ENCODE measurements at regions not wholly inside any gene's neighbourhood (a gene's known extent, or its start where the extent isn't known, plus 50 kb on each side); places are given as distances from the start of the nearest gene placed in this dataset.

GRCh38 chr15:95287720-95288103, 1042.8 kb upstream of the NR2F2 start:
- WGBS = 87% methylated on average over 9 of the region's 9 CpGs
- intact Hi-C loops (cut with DNase I) = no loop called here

GRCh38 chr15:95288626-95289025, 1041.9 kb upstream of the NR2F2 start:
- no peak overlapping the region for H3K27ac ChIP-seq
- H3K4me1 ChIP-seq (replicated peaks) = peaks cover 3% of the 10 kb centered on the region
- 95% methylated on average over 1 of the region's 1 CpG for WGBS
- no peak overlapping the region for H3K4me3 ChIP-seq
- no peaks in the 10 kb centered on the region for H3K9me3 ChIP-seq
- intact Hi-C loops (cut with DNase I) = no loop called here
- H3K27me3 ChIP-seq (replicated peaks; ENCODE audit: insufficient read depth) = no peaks in the 10 kb centered on the region
- DNase-seq (ENCODE audit: low spot score) = no peak
- TF ChIP-seq POLR2A (IDR thresholded peaks at IDR 0.05) (no peak), POLR2AphosphoS5 (IDR thresholded peaks at IDR 0.05) (no peak), CTCF (IDR thresholded peaks at IDR 0.05) (no peak)
- H3K36me3 ChIP-seq = no peaks in the 10 kb centered on the region

More at GRCh38 chr15:95287720-95288103, 1042.8 kb upstream of the NR2F2 start:
- no peak for TF ChIP-seq POLR2A (IDR thresholded peaks at IDR 0.05)
- TF ChIP-seq POLR2AphosphoS5 (IDR thresholded peaks at IDR 0.05) = no peak
- no peak for TF ChIP-seq CTCF (IDR thresholded peaks at IDR 0.05)
- no peaks in the 10 kb centered on the region for H3K27me3 ChIP-seq (replicated peaks; ENCODE audit: insufficient read depth)
- H3K27ac ChIP-seq = no peak overlapping the region
- H3K4me3 ChIP-seq = no peak overlapping the region
- no peak for DNase-seq (ENCODE audit: low spot score)
- H3K9me3 ChIP-seq = no peaks in the 10 kb centered on the region
- no peaks in the 10 kb centered on the region for H3K36me3 ChIP-seq
- H3K4me1 ChIP-seq (replicated peaks) = peaks cover under 1% of the 10 kb centered on the region

- Histone ChIP-seq H3K4me3 (no peak overlapping the region), H3K9me3 (no peaks in the 10 kb centered on the region), H3K36me3 (no peaks in the 10 kb centered on the region), H3K4me1 (replicated peaks) (peaks cover 3% of the 10 kb centered on the region), H3K27me3 (replicated peaks; ENCODE audit: insufficient read depth) (no peaks in the 10 kb centered on the region), H3K27ac (no peak overlapping the region)
- TF ChIP-seq POLR2AphosphoS5 (IDR thresholded peaks at IDR 0.05) = no peak
- TF ChIP-seq CTCF (IDR thresholded peaks at IDR 0.05) = no peak
- no peak for TF ChIP-seq POLR2A (IDR thresholded peaks at IDR 0.05)
- intact Hi-C loops (cut with DNase I) = no loop called here
- WGBS = 92% methylated on average over 12 of the region's 12 CpGs
- DNase-seq (ENCODE audit: low spot score) = no peak
These were observed 1040.1 kb upstream of the NR2F2 start for GRCh38 chr15:95290176-95290974.

GRCh38 chr15:95291898-95292472, 1038.5 kb upstream of the NR2F2 start:
- no peaks in the 10 kb centered on the region for H3K27me3 ChIP-seq (replicated peaks; ENCODE audit: insufficient read depth)
- TF ChIP-seq CTCF (IDR thresholded peaks at IDR 0.05) (peak; percentile 18 to 61 (median 45)), POLR2AphosphoS5 (IDR thresholded peaks at IDR 0.05) (no peak)
- no peaks in the 10 kb centered on the region for H3K36me3 ChIP-seq
- no peaks in the 10 kb centered on the region for H3K9me3 ChIP-seq
- intact Hi-C loops (cut with DNase I) = no loop called here
- no peak overlapping the region for H3K27ac ChIP-seq
- H3K4me1 ChIP-seq (replicated peaks) = peaks cover 3% of the 10 kb centered on the region
- H3K4me3 ChIP-seq = no peak overlapping the region
- DNase-seq (ENCODE audit: low spot score) = no peak
- WGBS = 57% methylated on average over 3 of the region's 3 CpGs
